CD14-positive monocyte (primary cell): ENCODE measurements at regions not wholly inside any gene's neighbourhood (a gene's known extent, or its start where the extent isn't known, plus 50 kb on each side); places are given as distances from the start of the nearest gene placed in this dataset.

ENCODE experiments used
- DNase-seq, 3 donors: peaks; one replicate each; pipeline ENCODE4 v3.0.0-alpha.2; 2011 to 2022
- H2AFZ ChIP-seq: 2 replicates; pipeline ENCODE4 v1.6.0; 2012; ENCODE audit warnings: mild to moderate bottlenecking, low read depth, low read length, inconsistent platforms; ENCODE audit not compliant: insufficient read depth, poor library complexity, severe bottlenecking
- H3K27ac ChIP-seq, 2 donors: 1 replicate in 1 of 2; 2 replicates in 1 of 2; pipeline ENCODE4 v1.5.1; 2012 to 2013; ENCODE audit warnings: low read length in 2 of 2, control low read depth in 1 of 2, inconsistent platforms in 1 of 2, low read depth in 1 of 2, mild to moderate bottlenecking in 1 of 2
- H3K27me3 ChIP-seq, 2 donors: one replicate each; pipeline versions ENCODE4 v1.6.0 to v1.6.1; 2011 to 2013; ENCODE audit warnings: low read length in 2 of 2; ENCODE audit not compliant: control insufficient read depth in 2 of 2, insufficient read depth in 2 of 2
- H3K36me3 ChIP-seq, 2 donors: replicated peaks in 1 of 2; 1 replicate in 1 of 2; 2 replicates in 1 of 2; pipeline versions ENCODE4 v1.5.1 to v1.6.1; 2012 to 2013; ENCODE audit warnings: low read length in 2 of 2, control low read depth in 1 of 2, inconsistent platforms in 1 of 2, mild to moderate bottlenecking in 1 of 2; ENCODE audit not compliant: insufficient read depth in 2 of 2, control insufficient read depth in 1 of 2
- H3K4me1 ChIP-seq, 2 donors: 1 replicate in 1 of 2; 2 replicates in 1 of 2; pipeline versions ENCODE4 v1.5.1 to v1.6.1; 2012 to 2013; ENCODE audit warnings: low read length in 2 of 2, control low read depth in 1 of 2, inconsistent platforms in 1 of 2, mild to moderate bottlenecking in 1 of 2, moderate library complexity in 1 of 2; ENCODE audit not compliant: insufficient read depth in 2 of 2, control insufficient read depth in 1 of 2
- H3K4me2 ChIP-seq: replicated peaks from 2 replicates; pipeline ENCODE3; 2012; ENCODE audit warnings: low read length, moderate library complexity, mild to moderate bottlenecking; ENCODE audit not compliant: poor library complexity, severe bottlenecking; ENCODE audit errors: extremely low read depth
- H3K4me3 ChIP-seq, 3 experiments: fragments of 200-600 bp in 1 of 3; sonication (generic) in 1 of 3; replicated peaks in 1 of 3; 1 replicate in 2 of 3; 2 replicates in 1 of 3; pipeline ENCODE4 v1.5.1; 2011 to 2013; ENCODE audit warnings: low read length in 3 of 3, mild to moderate bottlenecking in 3 of 3, control low read depth in 2 of 3, low read depth in 2 of 3, inconsistent platforms in 1 of 3, moderate library complexity in 1 of 3
- H3K79me2 ChIP-seq: 2 replicates; pipeline ENCODE4 v1.6.0; 2012; ENCODE audit warnings: mild to moderate bottlenecking, control low read depth, inconsistent platforms, low read length, moderate library complexity; ENCODE audit not compliant: insufficient read depth
- H3K9ac ChIP-seq: 2 replicates; pipeline ENCODE4 v1.6.0; 2017; ENCODE audit warnings: low read length, mild to moderate bottlenecking; ENCODE audit not compliant: insufficient read depth, poor library complexity, severe bottlenecking
- H3K9me3 ChIP-seq, 2 donors: replicated peaks in 1 of 2; 1 replicate in 1 of 2; 2 replicates in 1 of 2; pipeline versions ENCODE4 v1.5.1 to v1.6.1; 2012 to 2013; ENCODE audit warnings: low read length in 2 of 2, control low read depth in 1 of 2; ENCODE audit not compliant: control insufficient read depth in 1 of 2, insufficient read depth in 1 of 2
- H4K20me1 ChIP-seq: 2 replicates; pipeline ENCODE4 v1.6.0; 2012; ENCODE audit warnings: mild to moderate bottlenecking, low read length, control low read depth, moderate library complexity; ENCODE audit not compliant: insufficient read depth
- H3K27ac Mint-ChIP-seq, 7 donors: one replicate each; pipeline ENCODE4 v1.8.0; 2020; ENCODE audit warnings: mild to moderate bottlenecking in 7 of 7, mixed read lengths in 7 of 7, moderate library complexity in 6 of 7, inconsistent platforms in 2 of 7
- H3K27me3 Mint-ChIP-seq, 3 donors: one replicate each; pipeline ENCODE4 v1.8.0; 2021 to 2022; ENCODE audit warnings: low read depth in 3 of 3, mild to moderate bottlenecking in 3 of 3, mixed read lengths in 3 of 3, moderate library complexity in 3 of 3, inconsistent platforms in 1 of 3
- H3K36me3 Mint-ChIP-seq, 2 donors: one replicate each; pipeline ENCODE4 v1.8.0; 2020; ENCODE audit warnings: mixed read lengths in 2 of 2, inconsistent platforms in 1 of 2, mild to moderate bottlenecking in 1 of 2
- H3K4me1 Mint-ChIP-seq: one replicate; pipeline ENCODE4 v1.8.0; 2020; ENCODE audit warnings: mild to moderate bottlenecking, mixed read lengths
- H3K4me3 Mint-ChIP-seq, 2 donors: one replicate each; pipeline ENCODE4 v1.8.0; 2020; ENCODE audit warnings: mild to moderate bottlenecking in 2 of 2, mixed read lengths in 2 of 2, moderate library complexity in 1 of 2
- H3K9me3 Mint-ChIP-seq, 7 donors: one replicate each; pipeline ENCODE4 v1.8.0; 2020 to 2022; ENCODE audit warnings: mixed read lengths in 7 of 7, mild to moderate bottlenecking in 6 of 7, moderate library complexity in 6 of 7, inconsistent platforms in 2 of 7
- WGBS: methylation state at CpG from one replicate; pipeline ENCODE4 v1.1.5; 2013; ENCODE audit warnings: missing lambda C conversion rate; ENCODE audit not compliant: insufficient coverage; 5-methylcytosine and 5-hydroxymethylcytosine counted together
- intact Hi-C, 2 donors: fragments of 100-400 bp; cut with micrococcal nuclease; formaldehyde crosslinking; loops; one replicate each; pipeline versions ENCODE4 v1.15.0 to v1.15.1; 2023
- TF ChIP-seq, protein P1 (sequence below): fragments of 200-600 bp; IDR thresholded peaks from one replicate; pipeline ENCODE4 v1.8.0; 2022; ENCODE audit warnings: antibody characterized with exemption, mild to moderate bottlenecking

DNA sequence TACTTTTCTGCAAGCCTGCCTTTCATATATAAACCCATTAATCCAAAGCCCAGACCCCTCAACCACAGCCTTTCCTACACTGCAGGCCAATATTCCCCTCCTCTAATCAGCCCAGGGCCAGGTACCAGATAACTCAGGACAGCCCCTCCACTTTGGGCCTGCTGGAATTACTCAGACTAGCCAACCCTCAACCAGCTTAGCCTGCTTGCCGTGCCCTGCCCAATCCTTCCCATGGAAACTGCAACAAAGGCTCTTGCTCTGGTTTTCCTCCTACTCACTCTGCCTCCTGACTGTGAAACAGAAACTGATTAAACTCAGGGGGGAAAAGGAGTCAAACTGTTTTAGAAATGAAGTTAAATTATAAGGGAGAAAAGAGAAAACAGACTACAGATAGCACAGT, 248.1 kb downstream of the KLF13 start:
- H4K20me1 ChIP-seq = no peaks in the 10 kb centered on the region
- Mint-ChIP-seq H3K4me1 (no peaks in the 10 kb centered on the region), H3K36me3 (no peaks in the 10 kb centered on the region), H3K4me3 (no peak overlapping the region), H3K9me3 (no peaks in the 10 kb centered on the region), H3K27ac (no peak overlapping the region), H3K27me3 (peaks cover 5 to 13% (median 6%) of the 10 kb centered on the region in 3 donors)
- no CpG with 5 or more reads among the region's 1 CpG for WGBS
- H3K36me3 ChIP-seq = no peaks in the 10 kb centered on the region
- H3K4me1 ChIP-seq = no peaks in the 10 kb centered on the region
- no peak overlapping the region for H3K27ac ChIP-seq
- H3K9ac ChIP-seq = no peak overlapping the region
- H3K4me3 ChIP-seq = no peak overlapping the region
- H3K9me3 ChIP-seq = no peaks in the 10 kb centered on the region
- peaks cover 0 to 2% of the 10 kb centered on the region in 2 donors for H3K27me3 ChIP-seq
- TF ChIP-seq, protein P1, sequence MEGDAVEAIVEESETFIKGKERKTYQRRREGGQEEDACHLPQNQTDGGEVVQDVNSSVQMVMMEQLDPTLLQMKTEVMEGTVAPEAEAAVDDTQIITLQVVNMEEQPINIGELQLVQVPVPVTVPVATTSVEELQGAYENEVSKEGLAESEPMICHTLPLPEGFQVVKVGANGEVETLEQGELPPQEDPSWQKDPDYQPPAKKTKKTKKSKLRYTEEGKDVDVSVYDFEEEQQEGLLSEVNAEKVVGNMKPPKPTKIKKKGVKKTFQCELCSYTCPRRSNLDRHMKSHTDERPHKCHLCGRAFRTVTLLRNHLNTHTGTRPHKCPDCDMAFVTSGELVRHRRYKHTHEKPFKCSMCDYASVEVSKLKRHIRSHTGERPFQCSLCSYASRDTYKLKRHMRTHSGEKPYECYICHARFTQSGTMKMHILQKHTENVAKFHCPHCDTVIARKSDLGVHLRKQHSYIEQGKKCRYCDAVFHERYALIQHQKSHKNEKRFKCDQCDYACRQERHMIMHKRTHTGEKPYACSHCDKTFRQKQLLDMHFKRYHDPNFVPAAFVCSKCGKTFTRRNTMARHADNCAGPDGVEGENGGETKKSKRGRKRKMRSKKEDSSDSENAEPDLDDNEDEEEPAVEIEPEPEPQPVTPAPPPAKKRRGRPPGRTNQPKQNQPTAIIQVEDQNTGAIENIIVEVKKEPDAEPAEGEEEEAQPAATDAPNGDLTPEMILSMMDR = no peak
- intact Hi-C loops = no loop called here
- H3K4me2 ChIP-seq = no peak overlapping the region
- no peak overlapping the region for H2AFZ ChIP-seq
- no peak for DNase-seq
- no peaks in the 10 kb centered on the region for H3K79me2 ChIP-seq

DNA sequence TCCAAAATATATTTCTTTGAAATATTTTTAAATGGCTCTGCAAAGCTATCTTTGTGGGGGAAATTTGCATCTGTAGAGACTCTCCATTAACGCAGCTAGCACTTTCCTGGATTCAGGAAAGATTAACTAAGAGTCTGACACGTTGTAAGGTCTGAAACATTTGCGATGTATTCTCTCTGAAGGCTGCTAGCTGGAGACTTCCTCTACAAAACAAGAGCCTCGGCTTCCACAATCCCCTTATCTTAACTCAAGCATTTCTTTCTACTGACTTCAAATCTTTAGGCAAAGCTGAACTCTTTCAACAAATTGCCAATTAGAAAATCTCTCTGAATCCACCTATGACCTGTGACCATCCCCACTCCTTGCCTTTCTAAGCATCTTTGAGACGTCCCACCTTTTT, 250.5 kb downstream of the KLF13 start:
- Histone ChIP-seq H3K27ac (no peak overlapping the region), H3K9ac (no peak overlapping the region), H4K20me1 (no peaks in the 10 kb centered on the region), H3K9me3 (peaks cover 0 to 5% of the 10 kb centered on the region in 2 donors), H3K79me2 (no peaks in the 10 kb centered on the region), H3K27me3 (peaks cover 0 to 2% of the 10 kb centered on the region in 2 donors), H3K4me2 (no peak overlapping the region), H3K4me3 (no peak overlapping the region), H3K36me3 (no peaks in the 10 kb centered on the region), H3K4me1 (no peaks in the 10 kb centered on the region), H2AFZ (no peak overlapping the region)
- DNase-seq = no peak
- intact Hi-C loops = no loop called here
- Mint-ChIP-seq H3K27me3 (peaks cover 3 to 7% (median 6%) of the 10 kb centered on the region in 3 donors), H3K36me3 (no peaks in the 10 kb centered on the region), H3K4me3 (no peak overlapping the region), H3K4me1 (no peaks in the 10 kb centered on the region), H3K9me3 (peaks cover 0 to 16% (median 4%) of the 10 kb centered on the region in 7 donors), H3K27ac (no peak overlapping the region)
- TF ChIP-seq, protein P1 = no peak
- WGBS = 85% methylated on average over 5 of the region's 5 CpGs
